Neural cell (in vitro differentiated cells): ENCODE measurements at regions not wholly inside any gene's neighbourhood (a gene's known extent, or its start where the extent isn't known, plus 50 kb on each side); places are given as distances from the start of the nearest gene placed in this dataset.
"Not testable (repeated sequence)": the region's sequence is repeated elsewhere in the genome, so short reads cannot be mapped to it uniquely, and the experiment has no call there.

ENCODE experiments used
- H2AFZ ChIP-seq: fragments of 200-600, 300-800 bp; sonication (generic), shearing (Covaris generic); 2 replicates; pipeline ENCODE4 v1.6.0; 2014; ENCODE audit warnings: low read depth, mild to moderate bottlenecking, antibody characterized with exemption, low read length, moderate library complexity
- H3F3A ChIP-seq: fragments of 200-600 bp; shearing (Covaris generic); 2 replicates; pipeline ENCODE4 v1.6.1; 2016; ENCODE audit warnings: mild to moderate bottlenecking, moderate library complexity, mixed read lengths, antibody characterized with exemption, low read length; ENCODE audit not compliant: insufficient read depth, poor library complexity, severe bottlenecking
- H3K27ac ChIP-seq: fragments of 200-600, 300-800 bp; sonication (generic), shearing (Covaris generic); 2 replicates; pipeline ENCODE4 v1.5.1; 2014; ENCODE audit warnings: mild to moderate bottlenecking, low read length, moderate library complexity
- H3K27me3 ChIP-seq: fragments of 300-800, 200-600 bp; sonication (generic), shearing (Covaris generic); 2 replicates; pipeline ENCODE4 v1.6.0; 2014; ENCODE audit warnings: mild to moderate bottlenecking, low read depth, low read length, moderate library complexity; ENCODE audit not compliant: insufficient read depth
- H3K36me3 ChIP-seq: fragments of 300-800, 200-600 bp; sonication (generic), shearing (Covaris generic); 2 replicates; pipeline ENCODE4 v1.5.1; 2014; ENCODE audit warnings: mild to moderate bottlenecking, antibody characterized with exemption, low read length, moderate library complexity; ENCODE audit not compliant: insufficient read depth
- H3K4me2 ChIP-seq: fragments of 300-800, 200-600 bp; sonication (generic), shearing (Covaris generic); 2 replicates; pipeline ENCODE4 v1.6.0; 2014; ENCODE audit warnings: mild to moderate bottlenecking, low read length
- H3K4me3 ChIP-seq: fragments of 300-800, 200-600 bp; sonication (generic), shearing (Covaris generic); 2 replicates; pipeline ENCODE4 v1.5.1; 2014; ENCODE audit warnings: mild to moderate bottlenecking, low read length, moderate library complexity
- H3K79me2 ChIP-seq: fragments of 200-600 bp; shearing (Covaris generic); replicated peaks from 2 replicates; pipeline ENCODE4 v1.6.0; 2014; ENCODE audit warnings: mild to moderate bottlenecking, low read length, moderate library complexity; ENCODE audit not compliant: insufficient read depth
- H3K9ac ChIP-seq: fragments of 300-800, 200-600 bp; sonication (generic), shearing (Covaris generic); 2 replicates; pipeline ENCODE4 v1.6.1; 2016; ENCODE audit warnings: mild to moderate bottlenecking, low read length, mixed read lengths
- H3K9me2 ChIP-seq: fragments of 200-600 bp; shearing (Covaris generic); 2 replicates; pipeline ENCODE4 v1.6.1; 2016; ENCODE audit warnings: mild to moderate bottlenecking, low read length, mixed read lengths; ENCODE audit not compliant: insufficient read depth
- H3K9me3 ChIP-seq: fragments of 200-600, 300-800 bp; sonication (generic), shearing (Covaris generic); 2 replicates; pipeline ENCODE4 v1.6.1; 2016; ENCODE audit warnings: mild to moderate bottlenecking, mixed run types, low read length, moderate library complexity, mixed read lengths
- H4K20me1 ChIP-seq: fragments of 200-600 bp; shearing (Covaris generic); 2 replicates; pipeline ENCODE4 v1.6.1; 2016; ENCODE audit warnings: mild to moderate bottlenecking, mixed run types; ENCODE audit not compliant: insufficient read depth
- CTCF ChIP-seq: fragments of 450-650 bp; IDR thresholded peaks from 2 replicates; pipeline ENCODE4 v1.5.1; 2014; ENCODE audit warnings: antibody characterized with exemption, mild to moderate bottlenecking, moderate library complexity; ENCODE audit not compliant: poor library complexity, severe bottlenecking
- EP300 ChIP-seq: fragments of 450-650 bp; conservative IDR thresholded peaks from 2 replicates; pipeline ENCODE4 v1.6.1; 2014; ENCODE audit warnings: antibody characterized with exemption, mild to moderate bottlenecking, moderate library complexity; ENCODE audit not compliant: poor library complexity, severe bottlenecking
- EZH2 ChIP-seq: fragments of 200-600, 300-800 bp; shearing (Covaris generic), sonication (generic); IDR thresholded peaks from 2 replicates; pipeline ENCODE4 v1.6.1; 2014; ENCODE audit warnings: antibody characterized with exemption, low read length, borderline replicate concordance, mild to moderate bottlenecking; ENCODE audit not compliant: insufficient read depth, poor library complexity, severe bottlenecking
- MXI1 ChIP-seq: fragments of 450-650 bp; conservative IDR thresholded peaks from 2 replicates; pipeline ENCODE4 v1.6.1; 2014; ENCODE audit warnings: antibody characterized with exemption, mild to moderate bottlenecking; ENCODE audit not compliant: poor library complexity, severe bottlenecking
- POLR2AphosphoS5 ChIP-seq: IDR thresholded peaks from 2 replicates; pipeline ENCODE4 v1.6.1; 2012
- RAD21 ChIP-seq: fragments of 450-650 bp; conservative IDR thresholded peaks from 2 replicates; pipeline ENCODE4 v1.6.1; 2014; ENCODE audit warnings: antibody characterized with exemption, mild to moderate bottlenecking, moderate library complexity
- SMC3 ChIP-seq: fragments of 450-650 bp; conservative IDR thresholded peaks from 2 replicates; pipeline ENCODE4 v1.6.1; 2014; ENCODE audit warnings: antibody characterized with exemption, mild to moderate bottlenecking, moderate library complexity; ENCODE audit not compliant: poor library complexity
- TAF1 ChIP-seq: IDR thresholded peaks from 2 replicates; pipeline ENCODE4 v1.6.1; 2012; ENCODE audit warnings: low read depth
- TF ChIP-seq, protein P1 (sequence below): IDR thresholded peaks from 2 replicates; pipeline ENCODE4 v1.6.1; 2012; ENCODE audit warnings: borderline replicate concordance

GRCh38 chr4:29104694-29105093, 1615.5 kb upstream of the PCDH7 start:
- Histone ChIP-seq H3F3A (no peaks in the 10 kb centered on the region), H3K36me3 (no peaks in the 10 kb centered on the region), H3K4me3 (no peak overlapping the region), H3K9ac (no peak overlapping the region), H3K27me3 (no peaks in the 10 kb centered on the region), H2AFZ (no peak overlapping the region), H3K4me2 (no peak overlapping the region), H4K20me1 (no peaks in the 10 kb centered on the region), H3K27ac (peak overlapping the region; percentile 5), H3K9me2 (no peaks in the 10 kb centered on the region), H3K9me3 (no peaks in the 10 kb centered on the region), H3K79me2 (no peaks in the 10 kb centered on the region)
- TF ChIP-seq TAF1 (no peak), RAD21 (no peak), EZH2 (no peak), CTCF (no peak), EP300 (peak; percentile 45), SMC3 (no peak), MXI1 (no peak), POLR2AphosphoS5 (peak; percentile 38)
- TF ChIP-seq, protein P1, sequence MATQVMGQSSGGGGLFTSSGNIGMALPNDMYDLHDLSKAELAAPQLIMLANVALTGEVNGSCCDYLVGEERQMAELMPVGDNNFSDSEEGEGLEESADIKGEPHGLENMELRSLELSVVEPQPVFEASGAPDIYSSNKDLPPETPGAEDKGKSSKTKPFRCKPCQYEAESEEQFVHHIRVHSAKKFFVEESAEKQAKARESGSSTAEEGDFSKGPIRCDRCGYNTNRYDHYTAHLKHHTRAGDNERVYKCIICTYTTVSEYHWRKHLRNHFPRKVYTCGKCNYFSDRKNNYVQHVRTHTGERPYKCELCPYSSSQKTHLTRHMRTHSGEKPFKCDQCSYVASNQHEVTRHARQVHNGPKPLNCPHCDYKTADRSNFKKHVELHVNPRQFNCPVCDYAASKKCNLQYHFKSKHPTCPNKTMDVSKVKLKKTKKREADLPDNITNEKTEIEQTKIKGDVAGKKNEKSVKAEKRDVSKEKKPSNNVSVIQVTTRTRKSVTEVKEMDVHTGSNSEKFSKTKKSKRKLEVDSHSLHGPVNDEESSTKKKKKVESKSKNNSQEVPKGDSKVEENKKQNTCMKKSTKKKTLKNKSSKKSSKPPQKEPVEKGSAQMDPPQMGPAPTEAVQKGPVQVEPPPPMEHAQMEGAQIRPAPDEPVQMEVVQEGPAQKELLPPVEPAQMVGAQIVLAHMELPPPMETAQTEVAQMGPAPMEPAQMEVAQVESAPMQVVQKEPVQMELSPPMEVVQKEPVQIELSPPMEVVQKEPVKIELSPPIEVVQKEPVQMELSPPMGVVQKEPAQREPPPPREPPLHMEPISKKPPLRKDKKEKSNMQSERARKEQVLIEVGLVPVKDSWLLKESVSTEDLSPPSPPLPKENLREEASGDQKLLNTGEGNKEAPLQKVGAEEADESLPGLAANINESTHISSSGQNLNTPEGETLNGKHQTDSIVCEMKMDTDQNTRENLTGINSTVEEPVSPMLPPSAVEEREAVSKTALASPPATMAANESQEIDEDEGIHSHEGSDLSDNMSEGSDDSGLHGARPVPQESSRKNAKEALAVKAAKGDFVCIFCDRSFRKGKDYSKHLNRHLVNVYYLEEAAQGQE = peak; percentile 57

- Histone ChIP-seq H3K9me3 (no peaks in the 10 kb centered on the region), H3K4me2 (no peak overlapping the region), H3K9ac (no peak overlapping the region), H3K9me2 (no peaks in the 10 kb centered on the region), H2AFZ (no peak overlapping the region), H3K79me2 (no peaks in the 10 kb centered on the region), H3F3A (no peaks in the 10 kb centered on the region), H3K36me3 (no peaks in the 10 kb centered on the region), H3K4me3 (no peak overlapping the region), H4K20me1 (no peaks in the 10 kb centered on the region), H3K27ac (no peak overlapping the region), H3K27me3 (no peaks in the 10 kb centered on the region)
- TF ChIP-seq POLR2AphosphoS5 (peak; percentile 47), RAD21 (no peak), EP300 (peak; percentile 67), EZH2 (no peak), SMC3 (peak; percentile 16)
These were observed 1606.2 kb upstream of the PCDH7 start for GRCh38 chr4:29113960-29114359.

DNA sequence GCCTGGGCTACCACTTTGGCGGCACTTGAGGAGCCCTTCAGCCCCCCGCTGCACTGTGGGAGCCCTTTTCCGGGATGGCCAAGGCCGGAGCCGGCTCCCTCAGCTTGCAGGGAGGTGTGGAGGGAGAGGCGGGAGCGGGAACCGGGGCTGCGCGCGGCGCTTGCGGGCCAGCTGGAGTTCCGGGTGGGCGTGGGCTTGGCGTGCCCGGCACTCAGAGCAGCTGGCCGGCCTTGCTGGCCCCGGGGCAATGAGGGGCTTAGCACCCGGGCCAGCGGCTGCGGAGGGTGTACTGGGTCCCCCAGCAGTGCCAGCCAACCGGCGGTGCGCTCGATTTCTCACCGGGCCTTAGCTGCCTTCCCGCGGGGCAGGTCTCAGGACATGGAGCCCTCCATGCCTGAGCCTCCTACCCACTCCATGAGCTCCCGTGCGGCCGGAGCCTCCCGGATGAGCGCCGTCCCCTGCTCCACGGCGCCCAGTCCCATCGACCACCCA, 1602.9 kb upstream of the PCDH7 start:
- H3K9me3 ChIP-seq, H3K27me3 ChIP-seq, H3K36me3 ChIP-seq, H3K9me2 ChIP-seq, H3K9ac ChIP-seq, H3F3A ChIP-seq, H4K20me1 ChIP-seq, H3K4me3 ChIP-seq, H3K27ac ChIP-seq, H3K79me2 ChIP-seq, H2AFZ ChIP-seq, H3K4me2 ChIP-seq: not testable (repeated sequence)
